SK-N-SH (cell line): ENCODE measurements at regions not wholly inside any gene's neighbourhood (a gene's known extent, or its start where the extent isn't known, plus 50 kb on each side); places are given as distances from the start of the nearest gene placed in this dataset.

ENCODE experiments used
- CTCF ChIP-seq: fragments of 200-600 bp; sonication (generic); IDR thresholded peaks from 2 replicates; pipeline ENCODE4 v1.6.1; 2017; ENCODE audit warnings: antibody characterized with exemption, mild to moderate bottlenecking, moderate library complexity
- EP300 ChIP-seq, 2 experiments: IDR thresholded peaks; 2 replicates each; pipeline versions ENCODE4 v1.4.0 to v1.6.1; 2012; ENCODE audit warnings: borderline replicate concordance in 1 of 2, low read depth in 1 of 2, low read length in 1 of 2
- EZH2phosphoT487 ChIP-seq: fragments of 200-600 bp; sonication (generic); IDR thresholded peaks from 2 replicates; pipeline ENCODE4 v1.6.1; 2017; ENCODE audit warnings: low read depth, mixed run types, mild to moderate bottlenecking, antibody characterized with exemption, moderate library complexity, borderline replicate concordance
- FOSL2 ChIP-seq: IDR thresholded peaks from 2 replicates; pipeline ENCODE4 v1.4.0; 2012; ENCODE audit warnings: low read depth, mild to moderate bottlenecking, moderate library complexity, borderline replicate concordance
- GABPA ChIP-seq: IDR thresholded peaks from 2 replicates; pipeline ENCODE4 v1.4.0; 2012; ENCODE audit warnings: low read depth, mild to moderate bottlenecking
- JUND ChIP-seq: IDR thresholded peaks from 2 replicates; pipeline ENCODE4 v1.4.0; 2012
- REST ChIP-seq: IDR thresholded peaks from 2 replicates; pipeline ENCODE4 v1.6.1; 2012; ENCODE audit warnings: mild to moderate bottlenecking, low read depth, low read length, moderate library complexity
- TEAD4 ChIP-seq: IDR thresholded peaks from 2 replicates; pipeline ENCODE4 v1.4.0; 2012; ENCODE audit warnings: mild to moderate bottlenecking, borderline replicate concordance; ENCODE audit not compliant: insufficient read depth

GRCh38 chrX:139213241-139213709 is 317.3 kb upstream of the F9 start:
- no peak for TF ChIP-seq CTCF
- no peak for TF ChIP-seq REST
- no peak for TF ChIP-seq JUND
- TF ChIP-seq TEAD4: no peak
- TF ChIP-seq EP300 (IDR thresholded peaks at IDR 0.05; ENCODE audit: borderline replicate concordance in 1 of 2, low read depth in 1 of 2, low read length in 1 of 2): no peak
- TF ChIP-seq FOSL2: no peak
- TF ChIP-seq GABPA: no peak
- TF ChIP-seq EZH2phosphoT487: no peak
